AG04449 (cell line): ENCODE measurements at regions not wholly inside any gene's neighbourhood (a gene's known extent, or its start where the extent isn't known, plus 50 kb on each side); places are given as distances from the start of the nearest gene placed in this dataset.

ENCODE experiments used
- CTCF ChIA-PET: fragments of 350-600 bp; formaldehyde crosslinking; extraction: SDS; loops from one replicate; lab custom pipeline; 2021; ENCODE audit warnings: antibody characterized with exemption; lab: Yijun Ruan, JAX
- POLR2A ChIA-PET: fragments of 400-600, 350-600 bp; formaldehyde crosslinking; extraction: SDS; loops from one replicate; lab custom pipeline; 2020; ENCODE audit warnings: antibody characterized with exemption, inconsistent platforms; lab: Yijun Ruan, JAX
- DNase-seq: peaks from one replicate; pipeline ENCODE4 v3.0.0-alpha.2; 2010; ENCODE audit warnings: low read depth, low spot score
- H3K4me3 ChIP-seq: 2 replicates; pipeline ENCODE4 v1.5.1; 2011; ENCODE audit warnings: low read depth, mild to moderate bottlenecking, control low read depth, low read length
- CTCF ChIP-seq: IDR thresholded peaks from one replicate; pipeline ENCODE4 v1.5.1; 2011; ENCODE audit warnings: mild to moderate bottlenecking, moderate library complexity, low read length, control low read depth, inconsistent platforms; ENCODE audit not compliant: insufficient read depth; ENCODE audit errors: missing control alignments

- TF ChIP-seq CTCF: no peak
- ChIA-PET CTCF (no interaction called here), POLR2A (no interaction called here)
- DNase-seq: no peak
- H3K4me3 ChIP-seq: no peak overlapping the region
Measured at GRCh38 chr16:26382586-26382985, 684.1 kb upstream of the C16orf82 start.

- no peak for DNase-seq
- ChIA-PET CTCF (interaction anchor here (0.6 kb wide), 1 partner anchor 9 kb away, joined by 3 read pairs; no protein-coding TSS in a partner anchor), POLR2A (no interaction called here)
- no peak overlapping the region for H3K4me3 ChIP-seq
- no peak for TF ChIP-seq CTCF
Measured at GRCh38 chr16:26386096-26386495, 680.6 kb upstream of the C16orf82 start.

- CTCF ChIA-PET: no interaction called here
Measured at GRCh38 chr16:26391833-26392232, 674.9 kb upstream of the C16orf82 start.

GRCh38 chr16:26394409-26394808 is 672.3 kb upstream of the C16orf82 start:
- H3K4me3 ChIP-seq: no peak overlapping the region
- CTCF ChIA-PET: no interaction called here
- POLR2A ChIA-PET: no interaction called here
- no peak for DNase-seq
- no peak for TF ChIP-seq CTCF

More at GRCh38 chr16:26391833-26392232, 674.9 kb upstream of the C16orf82 start:
- TF ChIP-seq CTCF: no peak
- no peak overlapping the region for H3K4me3 ChIP-seq
- POLR2A ChIA-PET: no interaction called here
- no peak for DNase-seq

GRCh38 chr16:26395700-26396099 is 671.0 kb upstream of the C16orf82 start:
- ChIA-PET CTCF (no interaction called here), POLR2A (no interaction called here)
- no peak for TF ChIP-seq CTCF
- no peak for DNase-seq
- H3K4me3 ChIP-seq: no peak overlapping the region

GRCh38 chr16:26396511-26397235 is 670.1 kb upstream of the C16orf82 start:
- H3K4me3 ChIP-seq: no peak overlapping the region
- POLR2A ChIA-PET: no interaction called here
- no peak for DNase-seq
- TF ChIP-seq CTCF: no peak
- CTCF ChIA-PET: no interaction called here
